ENCODE measurements at regions not wholly inside any gene's neighbourhood (a gene's known extent, or its start where the extent isn't known, plus 50 kb on each side); places are given as distances from the start of the nearest gene placed in this dataset.

DNA sequence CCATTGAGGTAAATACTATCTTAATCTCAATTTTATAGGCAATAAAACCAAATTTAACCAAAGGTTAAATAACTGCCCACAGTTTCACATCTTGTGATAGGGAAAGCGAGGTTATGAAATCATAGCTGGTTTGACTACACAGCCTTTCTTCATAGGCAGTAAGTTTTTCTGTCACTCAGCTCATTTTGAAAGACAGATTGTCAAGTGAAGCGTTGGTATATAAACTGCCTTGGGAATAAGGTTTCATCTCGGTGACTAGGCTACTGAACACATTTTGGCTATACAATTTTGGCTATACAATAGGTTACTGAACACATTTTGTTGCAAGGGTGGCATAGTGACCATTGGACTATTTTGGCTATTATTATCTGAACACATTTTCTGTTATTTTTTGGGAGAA is 793.7 kb downstream of the TRHDE start:
- DNase-seq: no peak
- no peaks in the 10 kb centered on the region for H3K27me3 ChIP-seq (replicated peaks)
- TF ChIP-seq, protein P1, sequence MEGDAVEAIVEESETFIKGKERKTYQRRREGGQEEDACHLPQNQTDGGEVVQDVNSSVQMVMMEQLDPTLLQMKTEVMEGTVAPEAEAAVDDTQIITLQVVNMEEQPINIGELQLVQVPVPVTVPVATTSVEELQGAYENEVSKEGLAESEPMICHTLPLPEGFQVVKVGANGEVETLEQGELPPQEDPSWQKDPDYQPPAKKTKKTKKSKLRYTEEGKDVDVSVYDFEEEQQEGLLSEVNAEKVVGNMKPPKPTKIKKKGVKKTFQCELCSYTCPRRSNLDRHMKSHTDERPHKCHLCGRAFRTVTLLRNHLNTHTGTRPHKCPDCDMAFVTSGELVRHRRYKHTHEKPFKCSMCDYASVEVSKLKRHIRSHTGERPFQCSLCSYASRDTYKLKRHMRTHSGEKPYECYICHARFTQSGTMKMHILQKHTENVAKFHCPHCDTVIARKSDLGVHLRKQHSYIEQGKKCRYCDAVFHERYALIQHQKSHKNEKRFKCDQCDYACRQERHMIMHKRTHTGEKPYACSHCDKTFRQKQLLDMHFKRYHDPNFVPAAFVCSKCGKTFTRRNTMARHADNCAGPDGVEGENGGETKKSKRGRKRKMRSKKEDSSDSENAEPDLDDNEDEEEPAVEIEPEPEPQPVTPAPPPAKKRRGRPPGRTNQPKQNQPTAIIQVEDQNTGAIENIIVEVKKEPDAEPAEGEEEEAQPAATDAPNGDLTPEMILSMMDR (IDR thresholded peaks at IDR 0.05; ENCODE audit: low read depth, low read length, missing control alignments): no peak
- in situ Hi-C loops (cut with HindIII; ENCODE audit: low pct_ligation_motif_present, low sequenced_read_pairs): no loop called here
- no peak overlapping the region for H3K27ac ChIP-seq
- H3K36me3 ChIP-seq (replicated peaks): no peaks in the 10 kb centered on the region
- H3K4me3 ChIP-seq (ENCODE audit: low read depth, low read length): no peak overlapping the region

DNA sequence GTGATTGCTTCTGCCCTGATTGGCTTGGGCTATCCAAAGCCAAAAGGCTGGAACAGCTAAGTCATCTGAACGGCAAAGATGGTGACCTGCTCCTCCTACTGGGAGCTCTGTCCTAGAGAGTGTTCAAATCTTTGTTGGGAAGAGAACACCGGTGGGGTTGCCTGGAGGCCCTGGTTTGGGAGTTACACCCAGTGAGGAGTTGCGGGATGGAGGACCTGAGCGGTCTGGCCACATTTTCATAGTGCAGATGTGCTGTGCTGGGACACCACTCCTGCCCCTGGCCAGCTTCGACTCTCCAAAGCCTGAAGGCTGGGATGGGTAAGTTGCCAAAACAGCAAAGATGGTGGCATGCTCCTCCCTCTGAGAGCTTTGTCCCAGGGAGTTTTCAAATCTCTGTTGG is 795.4 kb downstream of the TRHDE start:
- H3K4me3 ChIP-seq (ENCODE audit: low read depth, low read length): no peak overlapping the region
- H3K27me3 ChIP-seq (replicated peaks): no peaks in the 10 kb centered on the region
- H3K36me3 ChIP-seq (replicated peaks): no peaks in the 10 kb centered on the region
- TF ChIP-seq, protein P1 (IDR thresholded peaks at IDR 0.05; ENCODE audit: low read depth, low read length, missing control alignments): no peak
- in situ Hi-C loops (cut with HindIII; ENCODE audit: low pct_ligation_motif_present, low sequenced_read_pairs): no loop called here
- DNase-seq: no peak
- no peak overlapping the region for H3K27ac ChIP-seq

DNA sequence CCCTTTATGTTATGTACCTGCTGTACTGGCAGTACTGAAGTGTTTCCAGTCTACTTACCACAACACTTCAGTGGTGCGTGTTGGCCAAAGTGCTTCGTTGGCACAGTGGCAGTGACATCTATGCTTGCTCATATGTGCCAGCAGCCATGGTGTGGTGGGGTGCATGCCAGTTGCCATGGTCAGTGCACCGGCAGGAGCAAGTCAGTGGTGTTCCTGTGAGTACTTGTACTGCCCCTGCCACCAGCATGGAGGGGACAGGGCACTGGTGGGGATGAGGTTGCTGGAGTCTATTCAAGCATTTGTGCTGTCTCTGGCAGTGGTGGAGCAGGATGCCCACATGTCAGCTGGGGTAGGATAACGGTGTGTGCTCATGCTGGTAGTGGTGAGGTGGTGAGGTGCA is 800.0 kb downstream of the TRHDE start:
- no peaks in the 10 kb centered on the region for H3K27me3 ChIP-seq (replicated peaks)
- H3K27ac ChIP-seq: no peak overlapping the region
- H3K36me3 ChIP-seq (replicated peaks): no peaks in the 10 kb centered on the region
- H3K4me3 ChIP-seq (ENCODE audit: low read depth, low read length): no peak overlapping the region
- TF ChIP-seq, protein P1 (IDR thresholded peaks at IDR 0.05; ENCODE audit: low read depth, low read length, missing control alignments): no peak
- DNase-seq: no peak
- in situ Hi-C loops (cut with HindIII; ENCODE audit: low pct_ligation_motif_present, low sequenced_read_pairs): no loop called here

DNA sequence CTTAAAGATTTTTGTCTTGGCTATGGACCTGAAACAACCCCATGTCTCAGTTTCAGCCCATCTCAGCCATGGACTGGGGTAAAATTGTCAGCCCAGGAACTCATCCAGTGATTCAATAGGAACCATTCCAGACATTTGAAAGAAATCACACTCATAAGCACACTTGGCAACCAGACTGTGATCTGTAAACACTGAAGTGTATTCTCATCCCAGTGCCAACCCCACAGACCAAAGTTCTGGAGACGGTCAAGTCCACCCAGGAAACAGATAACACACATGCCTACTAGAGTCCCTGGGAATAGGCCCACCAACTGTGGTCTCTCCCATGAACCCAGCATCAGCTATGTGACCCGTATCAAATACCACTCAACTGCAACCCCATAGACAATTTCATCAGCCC is 804.6 kb downstream of the TRHDE start:
- Histone ChIP-seq H3K36me3 (replicated peaks) (no peaks in the 10 kb centered on the region), H3K27me3 (replicated peaks) (no peaks in the 10 kb centered on the region), H3K27ac (no peak overlapping the region), H3K4me3 (ENCODE audit: low read depth, low read length) (no peak overlapping the region)
- no peak for DNase-seq
- TF ChIP-seq, protein P1 (IDR thresholded peaks at IDR 0.05; ENCODE audit: low read depth, low read length, missing control alignments): no peak
- in situ Hi-C loops (cut with HindIII; ENCODE audit: low pct_ligation_motif_present, low sequenced_read_pairs): no loop called here

DNA sequence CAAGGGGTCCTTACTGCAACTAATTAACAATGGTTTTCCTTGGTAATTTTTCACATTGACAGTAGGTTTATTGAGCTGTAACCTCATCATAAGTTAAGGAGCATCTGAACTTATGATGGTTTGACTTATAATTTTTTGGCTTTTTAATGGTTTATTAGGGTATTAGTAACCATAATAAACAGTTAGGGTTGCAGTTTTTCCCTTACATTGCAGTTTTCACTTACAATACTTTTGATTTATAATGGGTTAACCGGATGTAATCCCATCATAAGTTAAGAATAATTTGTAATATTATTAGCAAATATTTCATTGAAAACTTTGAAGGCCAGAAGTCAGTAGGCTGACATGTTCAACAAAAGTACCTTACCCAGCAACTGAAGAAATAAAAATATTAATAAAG is 811.6 kb downstream of the TRHDE start:
- H3K4me3 ChIP-seq (ENCODE audit: low read depth, low read length): no peak overlapping the region
- TF ChIP-seq, protein P1 (IDR thresholded peaks at IDR 0.05; ENCODE audit: low read depth, low read length, missing control alignments): no peak
- in situ Hi-C loops (cut with HindIII; ENCODE audit: low pct_ligation_motif_present, low sequenced_read_pairs): no loop called here
- no peaks in the 10 kb centered on the region for H3K27me3 ChIP-seq (replicated peaks)
- H3K27ac ChIP-seq: no peak overlapping the region
- DNase-seq: no peak
- H3K36me3 ChIP-seq (replicated peaks): no peaks in the 10 kb centered on the region

DNA sequence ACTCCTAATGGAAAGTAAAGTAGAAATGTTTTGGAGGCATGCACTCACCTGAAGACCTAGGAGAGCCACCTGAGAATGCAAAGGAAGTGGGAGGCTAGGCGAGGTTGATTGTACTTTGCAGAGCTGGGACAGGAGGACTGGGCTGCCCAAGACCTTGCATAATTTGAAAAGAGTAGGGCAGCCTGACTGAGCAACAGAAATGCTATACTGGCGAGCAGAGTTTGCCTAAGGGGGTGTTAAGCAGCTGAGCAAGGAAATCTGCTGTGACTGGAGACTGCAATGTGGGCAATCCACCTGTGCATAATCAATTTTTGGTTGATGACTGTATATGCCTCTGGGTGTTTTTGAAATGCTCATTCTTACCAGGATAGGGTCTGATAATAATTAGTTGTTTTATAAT is 834.1 kb downstream of the TRHDE start:
- TF ChIP-seq, protein P1 (IDR thresholded peaks at IDR 0.05; ENCODE audit: low read depth, low read length, missing control alignments): no peak
- Histone ChIP-seq H3K36me3 (replicated peaks) (no peaks in the 10 kb centered on the region), H3K27me3 (replicated peaks) (no peaks in the 10 kb centered on the region), H3K4me3 (ENCODE audit: low read depth, low read length) (no peak overlapping the region), H3K27ac (no peak overlapping the region)
- DNase-seq: no peak
- in situ Hi-C loops (cut with HindIII; ENCODE audit: low pct_ligation_motif_present, low sequenced_read_pairs): no loop called here

All from brain microvascular endothelial cell (primary cell).